PC-3 (cell line): ENCODE measurements at regions not wholly inside any gene's neighbourhood (a gene's known extent, or its start where the extent isn't known, plus 50 kb on each side); places are given as distances from the start of the nearest gene placed in this dataset.

ENCODE experiments used
- ATAC-seq: fragments of 200-7000 bp; cut with Tn5 transposase; 2 replicates; pipeline ENCODE4 v1.9.1; 2020; ENCODE audit warnings: mild to moderate bottlenecking, moderate library complexity
- BruUV-seq: library from RNA; stranded (reverse); fragments of 400-500 nt; replicated peaks from 2 replicates; lab custom pipeline; 2021; lab: Mats Ljungman, UMichigan
- CTCF ChIA-PET: fragments of 300-600 bp; sonication (Branson Sonifier 250); formaldehyde crosslinking; loops from one replicate; lab custom pipeline; 2022; ENCODE audit warnings: antibody characterized with exemption; lab: Charles Lee
- POLR2A ChIA-PET: fragments of 300-600 bp; sonication (Branson Sonifier 250); formaldehyde crosslinking; loops from one replicate; lab custom pipeline; 2022; ENCODE audit warnings: antibody characterized with exemption; ENCODE audit not compliant: unreplicated experiment; lab: Charles Lee
- DNase-seq: peaks from one replicate; pipeline ENCODE4 v3.0.0-alpha.2; 2015
- H2AFZ ChIP-seq: fragments of 300-600 bp; sonication (generic); 2 replicates; pipeline ENCODE4 v1.6.0; 2016; ENCODE audit warnings: antibody characterized with exemption, low read length
- H3F3A ChIP-seq: fragments of 300-600 bp; sonication (generic); one replicate; pipeline ENCODE4 v1.6.0; 2017; ENCODE audit warnings: antibody characterized with exemption, low read length, control low read depth, mild to moderate bottlenecking; ENCODE audit not compliant: unreplicated experiment
- H3K27ac ChIP-seq: fragments of 300-600 bp; sonication (generic); 2 replicates; pipeline ENCODE4 v1.5.1; 2016; ENCODE audit warnings: mild to moderate bottlenecking, low read length
- H3K27me3 ChIP-seq: fragments of 300-600 bp; sonication (generic); 2 replicates; pipeline ENCODE4 v1.6.1; 2016; ENCODE audit warnings: low read length, mixed read lengths
- H3K36me3 ChIP-seq: fragments of 300-600 bp; sonication (generic); 2 replicates; pipeline ENCODE4 v1.6.1; 2016; ENCODE audit warnings: low read depth, mixed run types, low read length, mixed read lengths
- H3K4me1 ChIP-seq: fragments of 300-600 bp; sonication (generic); 2 replicates; pipeline ENCODE4 v1.5.1; 2016; ENCODE audit warnings: low read length; ENCODE audit not compliant: insufficient read depth
- H3K4me2 ChIP-seq: fragments of 300-600 bp; sonication (generic); 2 replicates; pipeline ENCODE4 v1.6.0; 2016; ENCODE audit warnings: low read length
- H3K4me3 ChIP-seq: fragments of 300-600 bp; sonication (generic); 2 replicates; pipeline ENCODE4 v1.5.1; 2016; ENCODE audit warnings: mild to moderate bottlenecking, low read length, mixed read lengths
- H3K79me2 ChIP-seq: fragments of 300-600 bp; sonication (generic); 2 replicates; pipeline ENCODE4 v1.6.1; 2017; ENCODE audit warnings: low read length, mixed read lengths
- H3K9ac ChIP-seq: fragments of 300-600 bp; sonication (generic); 2 replicates; pipeline ENCODE4 v1.6.0; 2016; ENCODE audit warnings: mild to moderate bottlenecking, low read length
- H3K9me2 ChIP-seq: fragments of 300-600 bp; sonication (generic); replicated peaks from 2 replicates; pipeline ENCODE4 v1.6.1; 2016; ENCODE audit warnings: mixed run types, low read length, mixed read lengths
- H3K9me3 ChIP-seq: fragments of 300-600 bp; sonication (generic); 2 replicates; pipeline ENCODE4 v1.6.1; 2016; ENCODE audit warnings: low read length, mixed read lengths
- H4K20me1 ChIP-seq: fragments of 300-600 bp; sonication (generic); 2 replicates; pipeline ENCODE4 v1.6.1; 2016; ENCODE audit warnings: low read length, mixed read lengths
- CTCF ChIP-seq: fragments of 300-600 bp; sonication (generic); conservative IDR thresholded peaks from 2 replicates; pipeline ENCODE4 v1.5.1; 2017; ENCODE audit warnings: antibody characterized with exemption, low read depth, mild to moderate bottlenecking, low read length
- EZH2 ChIP-seq: fragments of 300-600 bp; sonication (generic); IDR thresholded peaks from one replicate; pipeline ENCODE4 v1.6.1; 2017; ENCODE audit warnings: antibody characterized with exemption, mild to moderate bottlenecking, low read length; ENCODE audit not compliant: unreplicated experiment
- EZH2phosphoT487 ChIP-seq: fragments of 300-600 bp; sonication (generic); IDR thresholded peaks from 2 replicates; pipeline ENCODE4 v1.6.1; 2018; ENCODE audit warnings: mild to moderate bottlenecking, antibody characterized with exemption, low read length, borderline replicate concordance
- intact Hi-C: fragments of 100-400 bp; cut with micrococcal nuclease; formaldehyde crosslinking; loops from 2 replicates; pipeline ENCODE4 v1.9.0; 2023

DNA sequence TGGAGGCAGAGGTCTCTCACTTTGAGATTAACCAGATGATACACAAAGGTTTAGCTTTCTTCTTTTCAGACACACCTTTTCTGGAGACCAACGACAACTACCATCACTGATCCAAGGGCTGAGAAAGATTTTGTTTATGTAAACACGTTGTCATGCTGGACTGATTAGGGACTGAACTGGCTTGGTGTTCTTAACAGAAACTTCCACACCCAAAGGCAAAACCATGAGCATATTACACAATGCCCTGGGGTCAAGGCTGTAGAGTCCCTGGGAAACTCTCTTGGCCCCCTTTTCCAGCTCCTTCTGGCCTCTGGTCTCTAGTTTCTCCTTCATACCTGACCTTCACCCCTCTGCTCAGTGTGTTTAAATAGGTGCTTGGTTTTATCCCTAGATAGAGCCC, 447.0 kb upstream of the TCF4 start:
- Histone ChIP-seq H3K27me3 (no peaks in the 10 kb centered on the region), H3K27ac (no peak overlapping the region), H3K9me3 (no peaks in the 10 kb centered on the region), H3K4me1 (no peaks in the 10 kb centered on the region), H3K9me2 (no peaks in the 10 kb centered on the region), H4K20me1 (no peaks in the 10 kb centered on the region), H3K4me3 (no peak overlapping the region), H3K4me2 (no peak overlapping the region), H3K36me3 (no peaks in the 10 kb centered on the region), H3F3A (no peaks in the 10 kb centered on the region), H3K9ac (no peak overlapping the region), H2AFZ (no peak overlapping the region), H3K79me2 (no peaks in the 10 kb centered on the region)
- intact Hi-C loops, result no loop called here
- ChIA-PET POLR2A (no interaction called here), CTCF (no interaction called here)
- TF ChIP-seq EZH2 (no peak), EZH2phosphoT487 (no peak), CTCF (no peak)
- no TSS peak for BruUV-seq
- DNase-seq (no peak), ATAC-seq (no peak)

- Histone ChIP-seq H3F3A (no peaks in the 10 kb centered on the region), H2AFZ (no peak overlapping the region), H3K9ac (no peak overlapping the region), H3K9me2 (no peaks in the 10 kb centered on the region), H3K4me1 (peaks cover 15% of the 10 kb centered on the region), H3K36me3 (no peaks in the 10 kb centered on the region), H3K9me3 (no peaks in the 10 kb centered on the region), H3K79me2 (no peaks in the 10 kb centered on the region), H4K20me1 (no peaks in the 10 kb centered on the region), H3K27me3 (no peaks in the 10 kb centered on the region), H3K4me2 (no peak overlapping the region), H3K4me3 (no peak overlapping the region), H3K27ac (no peak overlapping the region)
- TF ChIP-seq EZH2phosphoT487, result no peak
- no peak for TF ChIP-seq EZH2
- TF ChIP-seq CTCF, result no peak
- BruUV-seq, result no TSS peak
- ATAC-seq (no peak), DNase-seq (no peak)
- intact Hi-C loops, result no loop called here
- ChIA-PET POLR2A (no interaction called here), CTCF (no interaction called here)
Observed at GRCh38 chr18:56030060-56030459, 442.1 kb upstream of the TCF4 start.

- peak; percentile 92 for DNase-seq
- TF ChIP-seq EZH2phosphoT487, result no peak
- no peak for TF ChIP-seq EZH2
- TF ChIP-seq CTCF, result no peak
- Histone ChIP-seq H3K9ac (no peak overlapping the region; the same call in 1 of the 2 replicates), H3K27ac (peak overlapping the region; percentile 79), H3K4me2 (peak overlapping the region; percentile 51), H4K20me1 (no peaks in the 10 kb centered on the region), H3K9me2 (no peaks in the 10 kb centered on the region), H3K79me2 (no peaks in the 10 kb centered on the region), H3K36me3 (no peaks in the 10 kb centered on the region), H2AFZ (peak overlapping the region; percentile 22; the same call in 1 of the 2 replicates), H3F3A (no peaks in the 10 kb centered on the region), H3K9me3 (no peaks in the 10 kb centered on the region), H3K4me1 (peaks cover 15% of the 10 kb centered on the region), H3K27me3 (no peaks in the 10 kb centered on the region), H3K4me3 (no peak overlapping the region)
- intact Hi-C loops, result no loop called here
- ATAC-seq, result peak; percentile 98
- ChIA-PET CTCF (interaction anchor here (0.6 to 0.7 kb wide), 2 partner anchors 172 to 216 kb away, joined by 3 to 5 read pairs; no protein-coding TSS in a partner anchor), POLR2A (no interaction called here)
- BruUV-seq, result no TSS peak
Observed at GRCh38 chr18:56028514-56028913, 440.5 kb upstream of the TCF4 start.
